ENCODE measurements at regions not wholly inside any gene's neighbourhood (a gene's known extent, or its start where the extent isn't known, plus 50 kb on each side); places are given as distances from the start of the nearest gene placed in this dataset.

- RAD21 ChIA-PET (ENCODE audit: unreplicated experiment): interaction anchor here (1.3 kb wide), 1 partner anchor 97 kb away, joined by 5 read pairs; no protein-coding TSS in a partner anchor
- DNase-seq (ENCODE audit: low read depth, low spot score): no peak
- no peak overlapping the region for H3K4me2 ChIP-seq (ENCODE audit: control insufficient read depth, insufficient read depth)
- H3K27ac ChIP-seq (ENCODE audit: control insufficient read depth, insufficient read depth): no peak overlapping the region
- no peaks in the 10 kb centered on the region for H3K27me3 ChIP-seq (replicated peaks in 1 of 2; ENCODE audit: control insufficient read depth in 2 of 2, insufficient read depth in 2 of 2, low read length in 1 of 2)
- no TSS peak for BruUV-seq (replicated peaks)
- no peaks in the 10 kb centered on the region for H3K79me2 ChIP-seq (ENCODE audit: control insufficient read depth, insufficient read depth, low read length)
- WGBS (ENCODE audit: insufficient coverage, insufficient replicate concordance, low lambda C conversion rate, missing lambda C conversion rate): 86% methylated on average over 7 of the region's 7 CpGs
- intact Hi-C loops (cut with micrococcal nuclease; ENCODE audit: unreplicated experiment): no loop called here
- CTCF ChIA-PET: interaction anchor here (1.0 kb wide), 1 partner anchor 65 kb away, joined by 3 read pairs; no protein-coding TSS in a partner anchor
- peaks cover 2% of the 10 kb centered on the region; the same call in 2 of the 3 replicates for H3K9me3 ChIP-seq (replicated peaks; ENCODE audit: control insufficient read depth, insufficient read depth, low read length)
- in situ Hi-C loops (cut with MboI): no loop called here
- TF ChIP-seq BRCA1 (IDR thresholded peaks at IDR 0.05; ENCODE audit: low read depth, low read length) (no peak), SIN3A (IDR thresholded peaks at IDR 0.05; ENCODE audit: low read depth, low read length) (no peak), IRF4 (IDR thresholded peaks at IDR 0.05; ENCODE audit: low read depth, low read length) (no peak), NFXL1 (IDR thresholded peaks at IDR 0.05; ENCODE audit: borderline replicate concordance) (no peak), JUNB (IDR thresholded peaks at IDR 0.05) (no peak), CHD4 (IDR thresholded peaks at IDR 0.05) (no peak), EED (IDR thresholded peaks at IDR 0.05; ENCODE audit: low read depth) (no peak), SPI1 (IDR thresholded peaks at IDR 0.05; ENCODE audit: borderline replicate concordance, insufficient read depth, low read depth, low read length) (no peak), NKRF (conservative IDR thresholded peaks at IDR 0.05) (no peak), SMAD5 (IDR thresholded peaks at IDR 0.05; ENCODE audit: low read depth) (no peak), SUPT20H (IDR thresholded peaks at IDR 0.05; ENCODE audit: borderline replicate concordance, control insufficient read depth, low read depth, low read length) (no peak), WRNIP1 (IDR thresholded peaks at IDR 0.05; ENCODE audit: borderline replicate concordance, low read depth, low read length) (no peak), IKZF2 (IDR thresholded peaks at IDR 0.05) (no peak), MYC (IDR thresholded peaks at IDR 0.05; ENCODE audit: insufficient read depth, insufficient read length, insufficient replicate concordance, low read length, severe bottlenecking) (no peak)
- TF ChIP-seq, protein P1, sequence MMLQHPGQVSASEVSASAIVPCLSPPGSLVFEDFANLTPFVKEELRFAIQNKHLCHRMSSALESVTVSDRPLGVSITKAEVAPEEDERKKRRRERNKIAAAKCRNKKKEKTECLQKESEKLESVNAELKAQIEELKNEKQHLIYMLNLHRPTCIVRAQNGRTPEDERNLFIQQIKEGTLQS (IDR thresholded peaks at IDR 0.05; ENCODE audit: borderline replicate concordance, extremely low read depth, low read depth, low read length): no peak
- no peak overlapping the region for H2AFZ ChIP-seq (ENCODE audit: control insufficient read depth, low read depth, low read length)
- H3K4me3 ChIP-seq: no peak overlapping the region
- no peaks in the 10 kb centered on the region for H3K36me3 ChIP-seq (ENCODE audit: control insufficient read depth in 2 of 2, insufficient read depth in 2 of 2, low read length in 1 of 2)
- POLR2A ChIA-PET: no interaction called here
- no peak for ATAC-seq
- H4K20me1 ChIP-seq (ENCODE audit: control insufficient read depth, insufficient read depth): no peaks in the 10 kb centered on the region
- peaks cover 6% of the 10 kb centered on the region for H3K4me1 ChIP-seq (ENCODE audit: control insufficient read depth, insufficient read depth, low read length)
- no peak overlapping the region for H3K9ac ChIP-seq (ENCODE audit: control insufficient read depth, insufficient read depth, low read length)
- no peak for FAIRE-seq
- SMC1A ChIA-PET (ENCODE audit: uncharacterized antibody, unreplicated experiment): interaction anchor here (16.0 kb wide), 1 partner anchor 62 kb away, joined by 314 read pairs; the partner anchor contains the start of gene TNFAIP3
Measured at GRCh38 chr6:137805622-137806021, 61.4 kb upstream of the TNFAIP3 start.
